ENCODE measurements at regions not wholly inside any gene's neighbourhood (a gene's known extent, or its start where the extent isn't known, plus 50 kb on each side); places are given as distances from the start of the nearest gene placed in this dataset.

- H3K27ac ChIP-seq, result no peak overlapping the region
- DNase-seq (ENCODE audit: low spot score in 2 of 2), result no peak
- TF ChIP-seq EP300 (IDR thresholded peaks at IDR 0.05) (no peak), POLR2A (IDR thresholded peaks at IDR 0.05) (no peak), CTCF (IDR thresholded peaks at IDR 0.05) (no peak)
- no peak overlapping the region for H3K4me3 ChIP-seq
- WGBS, 2 donors, result 74 to 76% methylated on average over 10 of the region's 10 CpGs
- H3K9me3 ChIP-seq, result no peaks in the 10 kb centered on the region
- peaks cover 0 to 14% of the 10 kb centered on the region in 2 donors for H3K27me3 ChIP-seq
- no peaks in the 10 kb centered on the region for H3K36me3 ChIP-seq
- H3K4me1 ChIP-seq, result no peaks in the 10 kb centered on the region
These were observed 90.0 kb upstream of the ANKRD34C start for GRCh38 chr15:79192462-79193036.

GRCh38 chr15:79190093-79190492, 92.4 kb upstream of the ANKRD34C start:
- H3K4me1 ChIP-seq, result no peaks in the 10 kb centered on the region
- peaks cover 0 to 7% of the 10 kb centered on the region in 2 donors for H3K27me3 ChIP-seq
- no peaks in the 10 kb centered on the region for H3K36me3 ChIP-seq
- no peak overlapping the region for H3K4me3 ChIP-seq
- DNase-seq (ENCODE audit: low spot score in 2 of 2), result no peak
- TF ChIP-seq EP300 (IDR thresholded peaks at IDR 0.05) (no peak), POLR2A (IDR thresholded peaks at IDR 0.05) (no peak), CTCF (IDR thresholded peaks at IDR 0.05) (no peak)
- no peak overlapping the region for H3K27ac ChIP-seq
- H3K9me3 ChIP-seq, result no peaks in the 10 kb centered on the region
- WGBS, 2 donors, result 77 to 79% methylated on average over 8 of the region's 8 CpGs

GRCh38 chr15:79186616-79187015, 95.9 kb upstream of the ANKRD34C start:
- peaks cover 0 to 3% (median 0%) of the 10 kb centered on the region in 4 donors for H3K4me1 ChIP-seq
- no peaks in the 10 kb centered on the region for H3K27me3 ChIP-seq
- no peak for DNase-seq (ENCODE audit: low spot score in 2 of 2)
- no peaks in the 10 kb centered on the region for H3K9me3 ChIP-seq
- TF ChIP-seq EP300 (IDR thresholded peaks at IDR 0.05) (no peak), POLR2A (IDR thresholded peaks at IDR 0.05) (no peak), CTCF (IDR thresholded peaks at IDR 0.05) (no peak)
- WGBS, 2 donors, result 91% methylated on average over 7 to 8 of the region's 8 CpGs
- no peak overlapping the region for H3K27ac ChIP-seq
- H3K4me3 ChIP-seq, result no peak overlapping the region
- no peaks in the 10 kb centered on the region for H3K36me3 ChIP-seq

GRCh38 chr15:79185199-79185598, 94.6 kb upstream of the RASGRF1 start:
- DNase-seq (ENCODE audit: low spot score in 2 of 2), result no peak
- TF ChIP-seq POLR2A (IDR thresholded peaks at IDR 0.05), result no peak
- TF ChIP-seq EP300 (IDR thresholded peaks at IDR 0.05), result no peak
- no peak for TF ChIP-seq CTCF (IDR thresholded peaks at IDR 0.05)
- WGBS, 2 donors, result 82 to 91% methylated on average over 7 of the region's 7 CpGs
- Histone ChIP-seq H3K27me3 (no peaks in the 10 kb centered on the region), H3K4me3 (no peak overlapping the region), H3K27ac (no peak overlapping the region), H3K36me3 (no peaks in the 10 kb centered on the region), H3K4me1 (peaks cover 0 to 3% (median 0%) of the 10 kb centered on the region in 4 donors), H3K9me3 (no peaks in the 10 kb centered on the region)

- Histone ChIP-seq H3K9me3 (no peaks in the 10 kb centered on the region), H3K27me3 (no peaks in the 10 kb centered on the region), H3K27ac (no peak overlapping the region), H3K4me3 (no peak overlapping the region), H3K36me3 (no peaks in the 10 kb centered on the region), H3K4me1 (peaks cover 0 to 3% (median 0%) of the 10 kb centered on the region in 4 donors)
- TF ChIP-seq EP300 (IDR thresholded peaks at IDR 0.05) (no peak), CTCF (IDR thresholded peaks at IDR 0.05) (peak; percentile 88 to 97 (median 94)), POLR2A (IDR thresholded peaks at IDR 0.05) (no peak)
- peak; percentile 79 to 90 for DNase-seq (ENCODE audit: low spot score in 2 of 2)
- 1 to 16% methylated on average over 4 of the region's 4 CpGs for WGBS, 2 donors
These were observed 93.9 kb upstream of the RASGRF1 start for GRCh38 chr15:79184465-79184892.
